Prostate gland (tissue), 2 donors: ENCODE measurements at regions not wholly inside any gene's neighbourhood (a gene's known extent, or its start where the extent isn't known, plus 50 kb on each side); places are given as distances from the start of the nearest gene placed in this dataset.

Source experiments
- POLR2A ChIP-seq: fragments of 450-650 bp; IDR thresholded peaks from one replicate; pipeline ENCODE4 v1.6.1; 2016; ENCODE audit warnings: antibody characterized with exemption, mild to moderate bottlenecking
- TF ChIP-seq, protein P1 (sequence below), 4 experiments: fragments of 200-600 bp in 2 of 4; fragments of 450-650 bp in 2 of 4; sonication (generic) in 2 of 4; IDR thresholded peaks; 1 replicate in 3 of 4; 2 replicates in 1 of 4; pipeline ENCODE4 v1.5.1; 2016 to 2019; ENCODE audit warnings: antibody characterized with exemption in 4 of 4, mild to moderate bottlenecking in 2 of 4, moderate library complexity in 2 of 4

DNA sequence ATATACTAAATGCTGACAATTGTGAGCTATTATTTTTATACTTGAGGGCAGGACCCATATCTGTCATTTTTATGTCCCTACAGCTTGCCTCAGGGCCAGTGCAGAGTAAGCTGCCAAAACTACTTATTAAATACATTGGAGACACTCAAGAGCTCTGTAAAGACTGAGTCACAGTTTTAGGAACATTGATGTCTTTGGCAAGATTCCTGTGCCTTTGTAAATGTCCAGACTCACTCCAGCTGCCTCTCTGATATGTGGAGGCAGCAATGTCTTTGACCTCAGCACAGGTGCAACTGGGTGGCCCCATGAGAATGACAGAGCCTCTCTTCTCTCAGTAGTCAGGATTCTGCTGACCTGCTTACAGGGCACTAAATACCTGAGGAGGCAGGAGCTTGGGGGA is 363.2 kb downstream of the OSTF1 start:
- no peak for TF ChIP-seq POLR2A
- TF ChIP-seq, protein P1, sequence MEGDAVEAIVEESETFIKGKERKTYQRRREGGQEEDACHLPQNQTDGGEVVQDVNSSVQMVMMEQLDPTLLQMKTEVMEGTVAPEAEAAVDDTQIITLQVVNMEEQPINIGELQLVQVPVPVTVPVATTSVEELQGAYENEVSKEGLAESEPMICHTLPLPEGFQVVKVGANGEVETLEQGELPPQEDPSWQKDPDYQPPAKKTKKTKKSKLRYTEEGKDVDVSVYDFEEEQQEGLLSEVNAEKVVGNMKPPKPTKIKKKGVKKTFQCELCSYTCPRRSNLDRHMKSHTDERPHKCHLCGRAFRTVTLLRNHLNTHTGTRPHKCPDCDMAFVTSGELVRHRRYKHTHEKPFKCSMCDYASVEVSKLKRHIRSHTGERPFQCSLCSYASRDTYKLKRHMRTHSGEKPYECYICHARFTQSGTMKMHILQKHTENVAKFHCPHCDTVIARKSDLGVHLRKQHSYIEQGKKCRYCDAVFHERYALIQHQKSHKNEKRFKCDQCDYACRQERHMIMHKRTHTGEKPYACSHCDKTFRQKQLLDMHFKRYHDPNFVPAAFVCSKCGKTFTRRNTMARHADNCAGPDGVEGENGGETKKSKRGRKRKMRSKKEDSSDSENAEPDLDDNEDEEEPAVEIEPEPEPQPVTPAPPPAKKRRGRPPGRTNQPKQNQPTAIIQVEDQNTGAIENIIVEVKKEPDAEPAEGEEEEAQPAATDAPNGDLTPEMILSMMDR (IDR thresholded peaks at IDR 0.05), result no peak
